ENCODE measurements at regions not wholly inside any gene's neighbourhood (a gene's known extent, or its start where the extent isn't known, plus 50 kb on each side); places are given as distances from the start of the nearest gene placed in this dataset.

GRCh38 chr6:81214414-81215091 lies 537.9 kb downstream of the TENT5A start:
- TF ChIP-seq CTCF (IDR thresholded peaks at IDR 0.05) (no peak), POLR2A (IDR thresholded peaks at IDR 0.05) (no peak), POLR2AphosphoS5 (IDR thresholded peaks at IDR 0.05) (no peak)
